ENCODE measurements at regions not wholly inside any gene's neighbourhood (a gene's known extent, or its start where the extent isn't known, plus 50 kb on each side); places are given as distances from the start of the nearest gene placed in this dataset.

DNA sequence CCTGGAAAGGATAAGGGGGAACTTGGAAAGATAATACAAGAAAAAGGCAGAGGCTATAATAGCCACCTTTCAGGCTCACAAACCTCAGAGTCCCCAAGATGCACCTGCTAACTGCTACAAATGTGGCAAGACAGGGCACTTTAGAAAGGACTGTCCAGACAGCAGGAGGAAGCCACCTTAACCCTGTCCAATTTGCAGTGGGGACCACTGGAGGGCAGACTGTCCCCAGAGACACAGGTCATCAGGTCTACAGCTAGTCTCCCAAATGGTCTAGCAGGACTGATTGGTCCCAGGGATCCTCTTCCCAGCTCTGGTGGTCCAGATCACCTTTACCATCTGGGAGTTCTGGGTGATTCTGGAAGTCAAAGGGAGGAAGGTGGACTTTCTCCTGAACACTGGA lies 882.5 kb upstream of the GBE1 start (continued):
- TF ChIP-seq ARNTL (CRISPR knock-in tag; IDR thresholded peaks at IDR 0.05; ENCODE audit: borderline replicate concordance, low read depth) (no peak), RARB (CRISPR knock-in tag; IDR thresholded peaks at IDR 0.05) (no peak), TOX (CRISPR knock-in tag; IDR thresholded peaks at IDR 0.05; ENCODE audit: borderline replicate concordance) (no peak), ZFP30 (CRISPR knock-in tag; IDR thresholded peaks at IDR 0.05) (no peak), SNAI2 (CRISPR knock-in tag; IDR thresholded peaks at IDR 0.05) (no peak)
- TF ChIP-seq, protein P1, sequence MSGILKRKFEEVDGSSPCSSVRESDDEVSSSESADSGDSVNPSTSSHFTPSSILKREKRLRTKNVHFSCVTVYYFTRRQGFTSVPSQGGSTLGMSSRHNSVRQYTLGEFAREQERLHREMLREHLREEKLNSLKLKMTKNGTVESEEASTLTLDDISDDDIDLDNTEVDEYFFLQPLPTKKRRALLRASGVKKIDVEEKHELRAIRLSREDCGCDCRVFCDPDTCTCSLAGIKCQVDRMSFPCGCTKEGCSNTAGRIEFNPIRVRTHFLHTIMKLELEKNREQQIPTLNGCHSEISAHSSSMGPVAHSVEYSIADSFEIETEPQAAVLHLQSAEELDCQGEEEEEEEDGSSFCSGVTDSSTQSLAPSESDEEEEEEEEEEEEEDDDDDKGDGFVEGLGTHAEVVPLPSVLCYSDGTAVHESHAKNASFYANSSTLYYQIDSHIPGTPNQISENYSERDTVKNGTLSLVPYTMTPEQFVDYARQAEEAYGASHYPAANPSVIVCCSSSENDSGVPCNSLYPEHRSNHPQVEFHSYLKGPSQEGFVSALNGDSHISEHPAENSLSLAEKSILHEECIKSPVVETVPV (CRISPR knock-in tag; IDR thresholded peaks at IDR 0.05): no peak

DNA sequence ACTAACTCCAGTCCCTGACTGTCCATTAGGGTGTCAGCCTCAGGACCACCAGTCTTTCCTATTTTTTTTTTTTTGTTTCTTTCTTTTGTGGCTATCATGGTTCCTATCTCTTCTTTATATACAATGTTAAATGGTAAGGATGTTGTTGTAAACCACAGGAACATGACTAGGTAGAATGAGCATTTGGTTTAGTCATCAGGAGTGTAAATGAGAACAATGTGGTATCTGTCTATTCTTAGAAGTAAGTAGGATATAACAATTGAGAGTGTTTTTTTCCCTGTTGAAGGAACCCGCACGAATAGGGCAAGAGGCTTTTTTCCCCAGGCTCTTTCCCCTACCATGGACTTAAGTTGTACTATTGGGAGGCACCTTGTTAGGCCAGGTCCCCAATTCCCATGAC lies 880.3 kb upstream of the GBE1 start:
- TF ChIP-seq, protein P2, sequence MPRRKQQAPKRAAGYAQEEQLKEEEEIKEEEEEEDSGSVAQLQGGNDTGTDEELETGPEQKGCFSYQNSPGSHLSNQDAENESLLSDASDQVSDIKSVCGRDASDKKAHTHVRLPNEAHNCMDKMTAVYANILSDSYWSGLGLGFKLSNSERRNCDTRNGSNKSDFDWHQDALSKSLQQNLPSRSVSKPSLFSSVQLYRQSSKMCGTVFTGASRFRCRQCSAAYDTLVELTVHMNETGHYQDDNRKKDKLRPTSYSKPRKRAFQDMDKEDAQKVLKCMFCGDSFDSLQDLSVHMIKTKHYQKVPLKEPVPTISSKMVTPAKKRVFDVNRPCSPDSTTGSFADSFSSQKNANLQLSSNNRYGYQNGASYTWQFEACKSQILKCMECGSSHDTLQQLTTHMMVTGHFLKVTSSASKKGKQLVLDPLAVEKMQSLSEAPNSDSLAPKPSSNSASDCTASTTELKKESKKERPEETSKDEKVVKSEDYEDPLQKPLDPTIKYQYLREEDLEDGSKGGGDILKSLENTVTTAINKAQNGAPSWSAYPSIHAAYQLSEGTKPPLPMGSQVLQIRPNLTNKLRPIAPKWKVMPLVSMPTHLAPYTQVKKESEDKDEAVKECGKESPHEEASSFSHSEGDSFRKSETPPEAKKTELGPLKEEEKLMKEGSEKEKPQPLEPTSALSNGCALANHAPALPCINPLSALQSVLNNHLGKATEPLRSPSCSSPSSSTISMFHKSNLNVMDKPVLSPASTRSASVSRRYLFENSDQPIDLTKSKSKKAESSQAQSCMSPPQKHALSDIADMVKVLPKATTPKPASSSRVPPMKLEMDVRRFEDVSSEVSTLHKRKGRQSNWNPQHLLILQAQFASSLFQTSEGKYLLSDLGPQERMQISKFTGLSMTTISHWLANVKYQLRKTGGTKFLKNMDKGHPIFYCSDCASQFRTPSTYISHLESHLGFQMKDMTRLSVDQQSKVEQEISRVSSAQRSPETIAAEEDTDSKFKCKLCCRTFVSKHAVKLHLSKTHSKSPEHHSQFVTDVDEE (CRISPR knock-in tag; IDR thresholded peaks at IDR 0.05): no peak
- TF ChIP-seq, protein P1 (CRISPR knock-in tag; IDR thresholded peaks at IDR 0.05): no peak
- TF ChIP-seq ARNTL (CRISPR knock-in tag; IDR thresholded peaks at IDR 0.05; ENCODE audit: borderline replicate concordance, low read depth): no peak
- TF ChIP-seq, protein P3, sequence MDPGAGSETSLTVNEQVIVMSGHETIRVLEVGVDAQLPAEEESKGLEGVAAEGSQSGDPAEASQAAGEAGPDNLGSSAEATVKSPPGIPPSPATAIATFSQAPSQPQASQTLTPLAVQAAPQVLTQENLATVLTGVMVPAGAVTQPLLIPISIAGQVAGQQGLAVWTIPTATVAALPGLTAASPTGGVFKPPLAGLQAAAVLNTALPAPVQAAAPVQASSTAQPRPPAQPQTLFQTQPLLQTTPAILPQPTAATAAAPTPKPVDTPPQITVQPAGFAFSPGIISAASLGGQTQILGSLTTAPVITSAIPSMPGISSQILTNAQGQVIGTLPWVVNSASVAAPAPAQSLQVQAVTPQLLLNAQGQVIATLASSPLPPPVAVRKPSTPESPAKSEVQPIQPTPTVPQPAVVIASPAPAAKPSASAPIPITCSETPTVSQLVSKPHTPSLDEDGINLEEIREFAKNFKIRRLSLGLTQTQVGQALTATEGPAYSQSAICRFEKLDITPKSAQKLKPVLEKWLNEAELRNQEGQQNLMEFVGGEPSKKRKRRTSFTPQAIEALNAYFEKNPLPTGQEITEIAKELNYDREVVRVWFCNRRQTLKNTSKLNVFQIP (CRISPR knock-in tag; IDR thresholded peaks at IDR 0.05; ENCODE audit: borderline replicate concordance, low read depth): no peak
- no peak for TF ChIP-seq GLIS3 (CRISPR knock-in tag; IDR thresholded peaks at IDR 0.05)
- no peak for TF ChIP-seq ZFP3 (CRISPR knock-in tag; IDR thresholded peaks at IDR 0.05)
- TF ChIP-seq CSDC2 (CRISPR knock-in tag; IDR thresholded peaks at IDR 0.05): no peak
- TF ChIP-seq ZNF8 (CRISPR knock-in tag; IDR thresholded peaks at IDR 0.05): no peak
- no peak for TF ChIP-seq ISL1 (CRISPR knock-in tag; IDR thresholded peaks at IDR 0.05)
- no peak for TF ChIP-seq ESRRG (CRISPR knock-in tag; IDR thresholded peaks at IDR 0.05)
- TF ChIP-seq ZNF70 (CRISPR knock-in tag; IDR thresholded peaks at IDR 0.05): no peak
- TF ChIP-seq BACH2 (CRISPR knock-in tag; IDR thresholded peaks at IDR 0.05; ENCODE audit: borderline replicate concordance): no peak
- TF ChIP-seq TOX (CRISPR knock-in tag; IDR thresholded peaks at IDR 0.05; ENCODE audit: borderline replicate concordance): no peak
- TF ChIP-seq TCF4 (CRISPR knock-in tag; IDR thresholded peaks at IDR 0.05; ENCODE audit: borderline replicate concordance): no peak
- no peak for TF ChIP-seq SNAI2 (CRISPR knock-in tag; IDR thresholded peaks at IDR 0.05)
- TF ChIP-seq RARB (CRISPR knock-in tag; IDR thresholded peaks at IDR 0.05): no peak
- TF ChIP-seq ZNF565 (CRISPR knock-in tag; conservative IDR thresholded peaks at IDR 0.05; ENCODE audit: low read depth): no peak
- no peak for ATAC-seq

DNA sequence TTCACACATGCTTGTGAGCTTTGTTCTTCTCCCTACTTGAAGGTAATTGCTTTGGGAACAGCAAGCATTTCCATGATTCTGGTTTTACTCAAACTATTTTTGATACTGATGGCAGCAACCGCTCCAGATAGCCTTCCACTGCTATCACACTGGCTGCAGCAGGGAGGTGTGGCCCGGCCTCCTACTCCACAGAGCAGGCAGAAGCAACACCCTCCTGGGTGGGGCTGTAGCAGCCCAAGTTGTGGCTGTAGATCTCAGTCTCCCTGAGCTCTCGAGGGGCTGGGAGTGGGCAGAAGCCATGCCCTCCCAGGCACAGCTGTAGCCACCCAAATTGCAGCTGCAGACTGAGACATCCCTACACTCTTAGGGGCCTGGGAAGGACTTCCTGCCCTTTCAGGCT lies 878.8 kb upstream of the GBE1 start:
- TF ChIP-seq, protein P3 (CRISPR knock-in tag; IDR thresholded peaks at IDR 0.05; ENCODE audit: borderline replicate concordance, low read depth): no peak
- TF ChIP-seq, protein P2 (CRISPR knock-in tag; IDR thresholded peaks at IDR 0.05): no peak
- ATAC-seq: no peak
